Stimulated activated CD8-positive, alpha-beta memory T cell treated with anti-CD3 and anti-CD28 coated beads, Interleukin-2, amount 100 ng/mL, for 1 hour (primary cell): ENCODE measurements at regions not wholly inside any gene's neighbourhood (a gene's known extent, or its start where the extent isn't known, plus 50 kb on each side); places are given as distances from the start of the nearest gene placed in this dataset.

Experiments
- DNase-seq, 2 donors: peaks; one replicate each; pipeline ENCODE4 v3.0.0-alpha.2; 2020; ENCODE audit warnings: low read depth in 2 of 2

- no peak for DNase-seq
Observed at GRCh38 chr21:31500982-31501381, 156.9 kb upstream of the TIAM1 start.

GRCh38 chr21:31500071-31500470 lies 156.0 kb upstream of the TIAM1 start:
- no peak for DNase-seq

GRCh38 chr21:31498985-31499384 lies 154.9 kb upstream of the TIAM1 start:
- DNase-seq = no peak

GRCh38 chr21:31497914-31498313 lies 153.9 kb upstream of the TIAM1 start:
- DNase-seq = no peak

GRCh38 chr21:31493350-31493880 lies 149.4 kb upstream of the TIAM1 start:
- no peak for DNase-seq

- DNase-seq = no peak
Observed at GRCh38 chr21:31491617-31492016, 147.6 kb upstream of the TIAM1 start.

GRCh38 chr21:31490443-31490842 lies 146.4 kb upstream of the TIAM1 start:
- no peak for DNase-seq

GRCh38 chr21:31489726-31490125 lies 145.7 kb upstream of the TIAM1 start:
- DNase-seq = no peak

GRCh38 chr21:31489014-31489413 lies 145.0 kb upstream of the TIAM1 start:
- DNase-seq = no peak

GRCh38 chr21:31484219-31484618 lies 140.2 kb upstream of the TIAM1 start:
- no peak for DNase-seq

- DNase-seq = no peak
Observed at GRCh38 chr21:31483146-31483545, 139.1 kb upstream of the TIAM1 start.

- DNase-seq = no peak
Observed at GRCh38 chr21:31482460-31482859, 138.4 kb upstream of the TIAM1 start.

- no peak for DNase-seq
Observed at GRCh38 chr21:31480228-31480627, 136.2 kb upstream of the TIAM1 start.

- no peak for DNase-seq
Observed at GRCh38 chr21:31479714-31480113, 135.7 kb upstream of the TIAM1 start.

- no peak for DNase-seq
Observed at GRCh38 chr21:31479222-31479621, 135.2 kb upstream of the TIAM1 start.

- DNase-seq = no peak
Observed at GRCh38 chr21:31476263-31477022, 132.4 kb upstream of the TIAM1 start.

GRCh38 chr21:31475223-31475622 lies 131.2 kb upstream of the TIAM1 start:
- no peak for DNase-seq

GRCh38 chr21:31473685-31474345 lies 129.8 kb upstream of the TIAM1 start:
- DNase-seq = no peak

- DNase-seq = no peak
Observed at GRCh38 chr21:31471865-31472264, 127.8 kb upstream of the TIAM1 start.

- no peak for DNase-seq
Observed at GRCh38 chr21:31470896-31471694, 127.0 kb upstream of the TIAM1 start.

GRCh38 chr21:31460980-31461379 lies 116.9 kb upstream of the TIAM1 start:
- DNase-seq = no peak

- no peak for DNase-seq
Observed at GRCh38 chr21:31459457-31459856, 115.4 kb upstream of the TIAM1 start.
